ENCODE measurements at regions not wholly inside any gene's neighbourhood (a gene's known extent, or its start where the extent isn't known, plus 50 kb on each side); places are given as distances from the start of the nearest gene placed in this dataset.

DNA sequence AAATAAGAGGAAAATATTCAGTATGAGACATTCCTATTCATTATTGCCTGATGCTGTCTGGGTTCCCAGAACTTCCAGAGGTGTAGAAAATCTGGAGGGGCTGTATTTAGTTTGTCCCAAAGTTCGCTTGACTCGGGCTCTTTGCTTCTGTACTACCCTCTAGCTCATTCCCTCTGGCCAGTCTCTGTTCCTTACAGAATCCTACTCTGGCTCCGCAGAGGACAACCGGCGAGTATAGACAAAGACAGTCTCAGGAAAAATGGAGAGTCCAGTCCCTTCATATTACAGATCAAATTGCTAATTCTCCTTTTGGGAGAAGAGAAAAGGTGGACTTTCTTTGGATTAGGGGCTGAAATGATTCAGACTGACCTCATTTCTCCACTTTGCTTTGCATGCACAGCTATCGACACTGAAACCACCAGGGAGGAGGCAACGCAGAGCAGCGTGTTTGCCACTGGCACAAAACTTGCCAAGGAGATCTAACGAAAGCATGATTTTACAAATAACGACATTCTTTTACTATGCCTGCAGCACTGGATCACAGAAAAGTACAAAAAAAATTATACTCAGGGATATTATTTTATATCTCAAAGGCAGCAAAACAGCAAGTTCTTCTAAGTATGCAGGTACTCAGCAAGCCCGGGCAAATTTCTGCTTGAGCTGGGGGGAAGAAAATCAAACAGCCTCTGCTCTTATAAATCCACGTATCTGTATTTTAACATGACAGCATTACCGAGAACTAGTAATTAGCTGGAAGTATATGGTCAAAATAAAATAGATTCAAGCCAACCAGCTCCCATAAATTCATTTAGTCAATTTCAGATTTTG lies 279.7 kb downstream of the NPR3 start:
- no peak for DNase-seq

DNA sequence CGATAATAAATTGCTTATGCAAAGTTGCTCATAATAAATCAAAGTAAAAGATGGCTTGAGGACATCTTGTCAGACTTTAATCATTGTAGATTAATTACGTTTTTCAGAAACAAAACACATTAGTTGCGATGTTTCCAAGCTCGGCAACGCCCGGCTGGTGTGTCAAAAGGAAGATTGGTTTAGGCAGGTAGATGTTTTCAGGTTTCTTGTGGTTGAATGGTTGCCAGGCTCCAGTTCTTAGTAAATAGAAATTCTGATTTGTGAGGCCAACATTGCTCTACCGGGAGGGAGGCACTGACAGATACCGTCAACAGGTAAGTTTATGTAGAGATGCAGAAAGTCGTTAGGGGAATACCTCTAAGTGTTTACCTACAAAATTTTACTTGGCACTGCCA lies 280.3 kb downstream of the NPR3 start:
- no peak for DNase-seq

DNA sequence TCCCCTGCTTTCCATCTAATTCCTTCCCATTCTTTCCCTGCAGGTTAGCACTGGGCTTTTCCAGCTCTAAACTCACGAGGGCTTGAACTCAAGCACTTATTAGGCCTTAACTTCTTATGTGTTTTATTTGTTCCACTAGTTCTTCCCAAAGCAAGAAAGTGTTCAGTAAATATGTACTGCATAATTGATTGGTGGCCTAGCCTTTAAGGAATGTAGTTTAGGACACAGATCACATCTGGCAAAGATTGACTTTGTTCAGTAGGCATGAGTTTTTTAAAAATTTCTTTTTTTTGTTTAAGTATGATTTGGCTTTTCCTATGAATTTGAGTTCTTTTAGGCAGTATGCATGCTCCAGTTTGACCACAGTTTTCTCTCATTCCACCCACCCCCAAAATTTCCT lies 285.2 kb downstream of the NPR3 start:
- DNase-seq = no peak

DNA sequence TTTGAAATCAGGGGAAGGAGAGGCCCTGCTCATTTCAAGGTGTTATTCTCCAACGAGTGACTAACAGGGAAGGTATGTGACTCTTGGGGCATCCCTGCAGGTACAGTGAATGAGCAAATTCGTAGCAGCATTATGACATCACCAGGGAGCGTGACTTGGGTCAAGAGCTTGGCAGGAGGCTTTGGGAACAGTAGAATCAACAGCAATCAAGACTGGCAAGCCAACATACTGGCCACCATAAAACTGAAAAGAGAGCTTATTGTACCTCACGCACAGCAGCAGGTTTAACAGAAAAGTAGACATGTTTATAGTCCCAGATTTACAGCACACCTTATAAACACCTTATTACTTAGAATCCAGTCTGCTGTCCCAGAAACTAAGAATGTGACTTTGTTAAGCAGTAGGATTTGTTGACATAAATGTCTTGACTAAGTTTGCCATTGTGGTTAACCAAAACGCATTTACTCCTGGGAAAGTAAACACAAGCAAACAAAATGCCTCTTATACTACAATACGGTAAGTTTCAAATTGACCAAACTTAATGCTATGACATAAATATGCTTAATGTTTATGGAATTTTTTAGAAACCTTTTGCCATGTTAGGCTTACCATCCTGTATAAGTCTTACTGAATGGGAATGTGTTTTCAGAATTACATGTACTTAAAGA lies 297.8 kb downstream of the NPR3 start:
- DNase-seq = no peak

DNA sequence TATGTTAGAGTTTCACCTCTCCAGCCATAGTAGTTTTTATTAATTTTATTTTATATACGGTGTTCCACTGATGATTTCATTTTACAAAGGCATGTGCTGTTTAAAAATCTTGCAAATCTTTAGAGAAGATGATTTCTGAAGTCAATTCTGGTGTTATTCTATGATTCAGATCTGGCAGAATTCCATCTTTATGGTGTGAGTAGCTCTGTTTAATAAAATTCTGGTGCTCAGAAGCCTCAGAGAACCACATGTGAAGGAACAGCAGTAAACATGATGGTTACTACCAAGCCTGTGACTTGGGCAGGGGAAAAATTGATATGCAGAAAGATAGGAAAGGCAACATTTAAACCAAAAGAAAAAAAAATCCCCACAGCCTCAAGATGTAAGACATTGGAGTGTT lies 299.7 kb downstream of the NPR3 start:
- no peak for DNase-seq

DNA sequence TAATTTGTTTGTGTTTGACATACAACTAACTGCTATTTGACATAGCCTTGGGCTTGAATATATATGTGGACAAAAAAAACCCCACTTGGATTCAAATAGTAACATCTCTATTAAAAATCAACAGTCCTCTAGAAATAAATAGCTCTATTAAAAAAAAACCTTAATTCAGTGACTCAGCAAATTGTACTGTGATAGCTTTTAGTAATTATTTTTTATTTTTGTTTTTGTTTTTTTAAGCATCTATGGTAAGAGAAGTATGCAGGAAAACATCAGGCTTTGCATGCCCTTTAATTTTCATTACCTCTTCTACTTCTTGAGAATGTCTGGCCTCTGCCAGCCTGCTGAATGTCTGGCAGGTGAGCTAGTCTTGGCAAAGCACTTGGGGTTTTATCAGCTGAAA lies 300.7 kb downstream of the NPR3 start:
- DNase-seq = no peak

DNA sequence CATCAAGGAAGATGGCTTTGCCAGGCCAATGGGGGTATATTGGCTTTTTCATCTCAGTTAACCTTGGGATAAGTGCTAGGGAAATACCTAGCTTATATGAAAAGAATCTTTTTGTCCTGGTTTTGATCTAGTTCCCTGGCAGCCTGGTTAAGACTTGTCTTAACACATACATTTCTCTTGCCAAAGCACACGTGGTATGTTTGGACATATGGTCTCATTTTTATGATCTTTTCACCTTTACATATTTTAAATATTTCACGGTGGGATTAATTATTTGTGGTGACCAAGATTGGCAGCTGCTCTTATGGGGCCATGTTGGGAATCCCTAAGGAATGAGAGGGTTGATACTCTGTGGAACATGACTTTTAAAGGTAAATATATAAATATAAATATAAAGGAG lies 312.5 kb downstream of the NPR3 start:
- no peak for DNase-seq

DNA sequence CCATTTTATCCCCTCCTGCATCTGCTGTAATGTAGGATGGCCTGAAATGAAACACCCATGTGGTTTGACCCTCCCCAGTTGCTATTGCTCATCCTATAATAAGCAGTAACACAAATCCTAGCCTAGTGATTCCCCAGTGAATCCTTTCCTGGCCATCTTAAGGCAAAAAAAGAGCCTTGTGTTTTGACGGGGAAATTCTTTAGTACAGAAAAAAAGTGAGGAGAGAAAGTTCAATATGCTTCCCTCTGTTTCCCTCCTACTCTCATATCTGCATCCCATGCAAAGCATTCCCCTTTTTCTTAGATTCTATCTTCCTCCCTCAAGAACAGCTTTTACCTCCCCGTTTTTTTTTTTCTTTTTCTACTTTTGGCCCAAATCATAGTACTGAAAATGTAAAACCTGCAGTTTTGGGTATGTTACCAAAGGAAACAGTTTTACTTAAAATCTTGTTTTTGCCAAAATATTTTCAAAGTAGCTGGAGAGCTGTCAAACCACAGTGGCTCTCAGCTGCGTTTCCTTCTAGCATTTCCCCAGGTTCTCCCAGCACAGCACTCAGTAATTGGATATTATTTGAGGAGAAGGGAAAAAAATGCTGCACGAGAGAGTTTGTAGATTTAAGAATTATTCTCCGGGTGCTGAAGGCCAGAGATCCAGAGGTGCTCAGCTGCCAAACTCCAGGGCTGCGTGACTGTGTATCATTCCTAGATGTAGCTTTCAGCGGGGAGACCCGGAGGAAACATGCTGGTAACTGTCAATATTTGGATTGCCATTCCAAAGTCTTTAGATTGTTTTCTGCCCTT lies 321.4 kb downstream of the NPR3 start:
- DNase-seq = no peak

DNA sequence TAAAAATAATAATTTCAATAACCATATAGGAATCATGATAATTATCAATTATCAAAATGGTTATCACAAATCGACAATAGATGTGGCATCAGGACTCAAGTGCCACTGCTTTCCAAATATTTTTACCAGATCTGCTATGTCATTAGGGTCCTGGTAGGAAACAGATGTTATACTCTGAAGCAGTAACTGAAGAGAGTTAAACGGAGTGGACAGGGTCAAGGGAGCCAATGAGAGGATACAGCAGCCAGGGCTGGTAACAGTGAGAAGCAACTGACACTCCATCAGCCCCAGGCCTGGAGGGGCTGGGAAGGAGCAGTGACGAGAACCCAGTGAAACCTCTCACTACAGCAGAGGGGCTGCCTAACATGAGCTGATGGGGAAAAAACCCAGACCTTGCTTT lies 322.4 kb downstream of the NPR3 start:
- no peak for DNase-seq

DNA sequence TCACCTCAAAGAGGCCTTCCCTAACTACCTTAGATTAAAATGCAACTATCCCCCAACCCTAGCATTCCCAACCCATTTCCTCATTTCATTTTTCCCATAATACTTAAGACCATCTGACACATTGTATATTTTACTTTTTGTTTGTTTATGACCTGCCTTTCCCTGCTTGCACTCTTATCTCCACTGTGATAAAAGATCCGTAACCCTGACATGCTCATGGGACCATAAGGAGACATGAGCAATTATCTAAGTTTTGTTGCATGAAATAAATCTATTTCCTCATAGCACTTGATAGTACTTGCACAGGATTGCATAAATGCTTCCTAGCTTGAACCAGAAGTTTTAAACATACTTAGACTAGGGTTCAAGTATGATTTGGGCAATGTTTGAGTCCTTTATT lies 323.7 kb downstream of the NPR3 start:
- no peak for DNase-seq

DNA sequence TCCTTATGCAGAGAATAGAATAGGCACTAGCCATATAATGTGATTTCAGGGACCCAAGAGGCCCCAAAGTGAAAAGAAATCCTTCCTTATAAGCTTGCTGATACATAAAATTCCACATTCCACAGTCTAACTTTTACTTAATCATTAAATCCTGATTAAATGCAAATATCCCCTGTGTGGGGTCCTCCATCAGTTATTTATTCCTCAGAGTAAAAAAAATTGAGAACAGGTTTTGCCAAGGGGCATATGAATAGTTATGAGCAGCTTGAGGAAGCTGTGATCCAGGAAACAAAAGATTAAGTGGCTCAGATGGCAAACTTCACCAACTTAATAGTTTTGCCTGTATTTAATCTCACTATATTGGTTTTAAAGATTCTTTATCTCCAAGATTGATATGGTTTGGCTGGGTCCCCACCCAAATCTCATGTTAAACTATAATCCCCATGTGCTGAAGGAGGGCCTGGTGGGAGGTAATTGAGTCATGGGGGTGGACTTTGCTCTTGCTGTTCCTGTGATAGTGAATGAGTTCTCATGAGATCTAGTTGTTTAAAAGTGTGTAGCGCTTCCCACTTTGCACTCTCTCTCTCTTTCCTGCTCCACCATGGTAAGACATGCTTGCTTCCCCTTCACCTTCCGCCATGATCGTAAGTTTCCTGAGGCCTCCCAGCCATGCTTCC lies 324.9 kb downstream of the NPR3 start:
- DNase-seq = no peak

DNA sequence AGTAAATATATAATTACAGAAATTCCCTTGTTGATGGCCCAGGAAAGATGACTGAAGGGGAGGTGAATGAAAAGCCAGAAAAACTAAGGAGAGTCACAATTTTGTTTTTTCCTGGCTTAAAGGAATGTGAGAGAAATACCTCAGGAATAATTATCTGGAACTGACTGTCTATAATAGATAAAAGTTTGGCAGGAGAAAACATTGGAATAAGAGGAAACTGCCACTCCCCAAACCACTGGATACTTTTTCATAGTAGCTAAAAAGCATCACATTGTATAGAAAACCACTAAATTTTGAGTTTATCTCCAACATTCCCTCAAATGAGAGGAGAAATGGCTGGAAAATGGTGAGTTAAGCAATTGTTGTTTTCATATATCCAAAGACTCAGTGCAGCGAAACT lies 326.0 kb downstream of the NPR3 start:
- no peak for DNase-seq

DNA sequence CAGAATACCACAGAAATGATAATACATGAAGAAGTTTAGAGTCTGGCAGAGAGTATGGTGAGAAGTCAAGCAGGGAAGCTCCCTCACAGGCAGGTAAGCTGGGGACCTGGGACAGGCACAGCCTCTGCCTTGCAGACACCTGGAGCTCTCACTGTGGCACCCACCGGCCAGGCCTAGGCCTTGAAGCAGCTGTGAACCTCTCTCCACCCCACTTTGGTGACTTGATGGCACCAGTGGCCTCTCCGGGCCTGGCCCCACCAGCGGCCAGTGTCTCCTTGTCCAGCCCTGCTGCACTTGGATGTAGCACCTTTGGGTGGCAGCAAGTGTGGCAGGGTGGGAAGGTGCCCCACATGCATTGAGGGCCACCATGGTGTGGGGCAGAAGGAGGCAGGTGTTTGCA lies 330.5 kb downstream of the NPR3 start:
- DNase-seq = no peak

DNA sequence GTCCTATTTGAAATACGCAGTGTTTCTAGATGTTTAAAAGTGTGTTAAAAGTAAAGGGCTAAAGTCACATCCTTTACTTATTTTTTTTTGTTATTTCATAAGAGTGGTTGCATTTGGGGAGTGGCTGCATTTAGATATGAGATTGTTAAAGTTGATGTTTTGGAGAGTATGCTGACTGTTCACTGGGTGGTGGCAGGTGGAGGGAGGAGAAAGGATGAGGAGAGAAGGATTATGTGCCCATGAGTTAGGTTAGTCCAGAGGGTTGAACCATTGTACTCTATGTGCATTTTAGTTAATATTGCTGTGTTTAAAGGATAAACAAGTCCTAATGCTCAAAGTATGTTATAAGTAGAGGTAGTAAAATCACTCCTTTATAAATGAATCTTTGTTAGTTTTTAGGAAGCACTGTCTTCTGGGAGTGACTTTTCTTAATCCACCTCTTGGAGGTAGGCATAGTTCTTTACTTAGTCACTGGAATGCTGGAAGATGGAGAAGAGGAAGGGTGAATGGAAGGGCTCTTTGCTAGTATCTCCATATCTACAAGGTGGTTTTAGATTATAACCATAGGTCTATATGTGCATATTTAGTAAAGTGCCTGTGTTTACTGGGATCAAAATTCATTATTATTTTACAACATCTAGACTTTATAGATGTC lies 332.3 kb downstream of the NPR3 start:
- no peak for DNase-seq

DNA sequence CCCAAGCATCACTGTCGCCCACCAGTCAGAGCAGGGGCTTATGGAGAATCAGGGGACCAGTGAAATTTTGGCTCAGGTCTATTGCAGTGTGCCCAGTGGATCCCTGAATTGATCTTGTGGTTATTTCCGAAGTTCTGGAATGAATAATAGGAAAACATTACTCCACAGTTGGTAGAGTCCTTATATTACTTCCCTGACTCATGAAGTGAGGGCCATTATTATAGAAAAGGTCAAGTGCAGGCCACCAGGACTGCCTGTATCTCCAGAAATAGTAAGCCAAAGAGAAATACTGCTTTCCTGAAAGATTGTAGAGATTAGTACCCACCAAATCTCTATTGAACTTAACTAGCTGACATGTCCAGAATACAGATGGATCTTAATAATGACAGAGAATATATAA lies 335.0 kb downstream of the NPR3 start:
- DNase-seq = no peak

DNA sequence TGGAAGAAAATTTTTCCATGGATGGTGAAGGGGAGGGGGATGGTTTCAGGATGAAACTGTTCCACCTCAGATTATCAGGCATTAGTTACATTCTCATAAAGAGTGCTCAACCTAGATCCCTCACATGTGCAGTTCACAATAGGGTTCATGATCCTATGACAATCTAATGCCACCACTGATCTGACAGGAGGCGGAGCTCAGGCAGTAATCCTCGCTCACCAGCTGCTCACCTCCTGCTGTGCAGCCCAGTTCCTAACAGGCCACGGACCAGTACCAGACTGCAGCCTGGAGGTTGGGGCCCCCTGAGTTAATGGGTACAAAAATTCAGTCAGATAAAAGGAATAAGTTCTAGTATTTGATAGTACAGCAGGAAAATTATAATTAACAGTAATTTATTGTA lies 337.2 kb downstream of the NPR3 start:
- no peak for DNase-seq

DNA sequence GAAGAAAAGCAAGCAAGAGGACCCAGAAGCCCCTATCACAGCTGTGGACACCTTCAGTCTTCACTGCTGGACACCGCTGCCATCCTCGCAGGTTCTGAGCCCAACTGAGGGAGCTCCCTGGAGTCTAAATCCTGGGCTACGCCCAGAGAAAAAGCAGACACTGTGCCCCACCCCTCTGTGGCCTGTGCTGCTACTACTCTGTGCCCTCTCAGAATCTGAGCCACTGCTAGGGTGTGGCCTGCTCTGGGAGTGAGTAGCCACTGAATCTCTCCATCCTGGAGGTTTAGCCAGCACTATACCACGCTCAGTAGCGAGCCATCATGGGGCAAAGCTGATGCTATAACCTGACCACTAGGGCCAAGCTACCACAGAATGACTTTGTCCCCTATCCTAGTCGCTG lies 338.2 kb downstream of the NPR3 start:
- no peak for DNase-seq

DNA sequence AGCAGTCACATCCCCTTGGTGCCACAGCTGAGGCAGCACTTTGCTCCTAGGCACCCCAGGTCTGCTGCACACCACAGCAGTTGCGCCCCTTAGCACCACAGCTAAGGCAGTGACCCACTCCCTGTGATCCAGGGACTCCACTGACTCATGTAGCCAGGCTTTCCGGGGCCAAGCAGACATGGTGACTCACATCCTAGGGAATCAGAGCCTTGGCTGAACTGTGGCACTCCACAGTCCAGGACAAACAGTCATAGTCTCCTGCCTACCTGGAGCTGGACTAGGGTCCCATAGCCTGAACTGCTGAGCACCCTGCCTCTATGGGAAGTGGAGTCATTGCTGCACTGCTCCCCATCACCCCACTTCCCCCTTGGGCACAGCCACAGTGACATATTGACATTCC lies 338.7 kb downstream of the NPR3 start:
- no peak for DNase-seq

DNA sequence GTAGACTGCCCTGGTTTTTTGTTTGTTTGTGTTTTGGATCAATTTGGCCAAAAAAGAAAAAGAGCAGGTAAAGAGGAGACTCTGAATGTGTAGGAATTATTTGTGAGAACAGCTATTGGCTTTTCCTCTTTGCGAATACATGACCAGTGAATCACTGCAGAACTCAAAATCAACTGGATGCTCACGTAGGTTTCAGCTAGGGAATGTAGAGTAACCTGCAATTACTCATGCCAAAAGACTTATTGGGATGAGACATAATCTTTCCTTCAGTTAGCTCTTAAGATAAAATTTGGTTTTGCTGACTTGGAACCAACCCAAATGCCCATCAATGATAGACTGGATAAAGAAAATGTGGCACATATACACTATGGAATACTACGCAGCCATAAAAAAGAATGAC lies 348.0 kb downstream of the NPR3 start:
- no peak for DNase-seq

DNA sequence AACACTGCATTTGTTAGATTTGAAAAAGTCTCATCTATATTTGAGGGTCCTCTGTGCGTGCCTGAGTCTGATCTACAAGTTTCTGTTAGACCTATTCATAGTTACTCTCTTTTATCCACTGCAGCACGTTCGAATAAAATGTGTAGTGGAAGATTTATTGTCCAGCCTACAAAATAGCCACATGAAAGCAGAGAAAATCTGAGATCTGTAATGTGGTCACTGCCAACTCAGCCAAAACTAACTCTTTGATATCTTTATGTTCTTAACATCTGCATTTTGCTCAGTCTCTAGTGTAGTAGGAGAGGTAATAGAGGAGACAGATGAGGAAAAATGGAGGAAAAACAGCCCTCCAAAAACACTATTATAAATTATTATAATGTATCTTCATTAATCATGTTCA lies 354.0 kb downstream of the NPR3 start:
- DNase-seq = no peak

DNA sequence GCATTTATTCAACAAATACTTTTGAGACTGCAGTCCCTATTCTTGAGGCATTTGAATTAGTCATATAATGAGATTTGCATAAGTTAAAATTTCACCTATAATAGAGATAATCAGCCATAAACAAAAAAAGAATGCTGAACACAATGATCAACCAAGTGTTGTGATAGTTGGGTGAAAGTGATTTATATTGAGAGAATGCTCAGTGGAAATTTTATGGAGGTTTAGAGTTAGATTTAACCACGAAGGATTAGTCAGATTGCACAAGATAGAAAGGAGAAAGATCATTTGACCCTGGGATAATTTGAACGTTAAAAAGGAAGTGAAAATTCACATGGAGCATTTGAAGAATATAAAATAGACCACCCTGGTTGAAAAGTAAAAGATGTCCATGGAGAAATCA lies 356.2 kb downstream of the NPR3 start:
- DNase-seq = no peak

DNA sequence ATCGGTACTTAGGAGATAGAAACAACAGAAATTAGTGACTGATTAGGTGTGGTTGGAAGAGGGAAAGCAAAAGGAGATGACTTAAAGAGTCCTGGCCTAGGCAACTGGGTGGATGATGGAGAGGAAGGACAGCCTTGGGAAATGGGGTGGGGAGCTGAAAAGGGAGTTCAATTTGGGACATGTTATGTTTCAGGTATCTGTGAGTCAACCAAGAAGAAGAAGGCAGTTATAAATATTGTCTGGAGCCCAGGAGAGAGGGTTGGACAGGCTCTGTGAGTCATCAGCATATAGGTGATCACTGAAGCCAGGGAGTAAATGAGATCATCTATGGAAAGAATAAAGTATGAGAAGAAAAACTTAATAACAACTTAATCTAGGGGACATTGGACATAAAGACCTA lies 357.7 kb downstream of the NPR3 start:
- no peak for DNase-seq

DNA sequence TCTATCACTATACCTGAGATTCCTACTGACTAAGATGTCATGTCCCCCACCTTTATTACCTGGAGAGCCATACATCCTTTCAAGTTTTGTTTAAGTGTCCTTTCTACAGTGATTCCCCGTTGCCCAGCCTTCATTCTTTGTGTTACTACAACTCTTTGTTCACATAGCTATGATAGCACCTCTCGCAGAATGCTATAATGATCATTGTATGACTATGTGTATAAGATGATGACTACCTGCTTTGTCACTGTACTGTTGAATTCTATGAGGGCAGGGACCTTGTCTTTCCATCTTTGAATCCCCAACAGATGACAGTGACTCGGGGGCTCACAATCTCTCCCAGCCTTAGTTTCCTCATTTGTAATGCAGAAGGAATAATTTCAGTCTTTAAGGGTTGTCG lies 361.2 kb downstream of the NPR3 start:
- no peak for DNase-seq
